ACC112 (cell line): ENCODE measurements at regions not wholly inside any gene's neighbourhood (a gene's known extent, or its start where the extent isn't known, plus 50 kb on each side); places are given as distances from the start of the nearest gene placed in this dataset.

ENCODE experiments used
- H2AFZ ChIP-seq: fragments of 200-600 bp; sonication (generic); one replicate; pipeline ENCODE4 v1.6.0; 2017; ENCODE audit warnings: antibody characterized with exemption, low read length; ENCODE audit not compliant: unreplicated experiment
- H3K27ac ChIP-seq: fragments of 200-600 bp; sonication (generic); 2 replicates; pipeline ENCODE4 v1.5.1; 2014; ENCODE audit warnings: low read depth, mild to moderate bottlenecking, antibody characterized with exemption, low read length, moderate library complexity
- H3K27me3 ChIP-seq: fragments of 200-600 bp; sonication (generic); 2 replicates; pipeline ENCODE4 v1.6.1; 2014; ENCODE audit warnings: mild to moderate bottlenecking, antibody characterized with exemption, low read length, moderate library complexity, mixed read lengths; ENCODE audit not compliant: insufficient read depth
- H3K36me3 ChIP-seq: fragments of 200-600 bp; sonication (generic); 2 replicates; pipeline ENCODE4 v1.6.1; 2016; ENCODE audit warnings: mild to moderate bottlenecking, antibody characterized with exemption, low read length, moderate library complexity, mixed read lengths; ENCODE audit not compliant: insufficient read depth
- H3K4me1 ChIP-seq: fragments of 200-600 bp; sonication (generic); one replicate; pipeline ENCODE4 v1.6.1; 2016; ENCODE audit warnings: low read length, mixed read lengths; ENCODE audit not compliant: insufficient read depth, unreplicated experiment, control insufficient read depth
- H3K4me3 ChIP-seq: fragments of 200-600 bp; sonication (generic); 2 replicates; pipeline ENCODE4 v1.5.1; 2014; ENCODE audit warnings: mild to moderate bottlenecking, low read depth, low read length
- H3K79me2 ChIP-seq: fragments of 200-600 bp; sonication (generic); one replicate; pipeline ENCODE4 v1.6.0; 2016; ENCODE audit warnings: low read length; ENCODE audit not compliant: control insufficient read depth, unreplicated experiment, insufficient read depth

GRCh38 chr12:105840384-105840783, 298.4 kb downstream of the NUAK1 start:
- no peak overlapping the region for H3K27ac ChIP-seq
- H3K4me1 ChIP-seq = no peaks in the 10 kb centered on the region
- H3K27me3 ChIP-seq = peaks cover 21% of the 10 kb centered on the region
- no peaks in the 10 kb centered on the region for H3K79me2 ChIP-seq
- no peak overlapping the region for H2AFZ ChIP-seq
- no peaks in the 10 kb centered on the region for H3K36me3 ChIP-seq
- H3K4me3 ChIP-seq = no peak overlapping the region

GRCh38 chr12:105841840-105842239, 296.9 kb downstream of the NUAK1 start:
- Histone ChIP-seq H3K36me3 (no peaks in the 10 kb centered on the region), H3K4me1 (no peaks in the 10 kb centered on the region), H3K27ac (no peak overlapping the region), H3K27me3 (peaks cover 21% of the 10 kb centered on the region), H3K4me3 (no peak overlapping the region), H3K79me2 (no peaks in the 10 kb centered on the region), H2AFZ (no peak overlapping the region)

- Histone ChIP-seq H3K36me3 (no peaks in the 10 kb centered on the region), H3K27ac (no peak overlapping the region), H3K27me3 (peaks cover 21% of the 10 kb centered on the region), H3K79me2 (no peaks in the 10 kb centered on the region), H2AFZ (no peak overlapping the region), H3K4me1 (no peaks in the 10 kb centered on the region), H3K4me3 (no peak overlapping the region)
Observed at GRCh38 chr12:105843561-105843960, 295.2 kb downstream of the NUAK1 start.

GRCh38 chr12:105843986-105844760, 294.6 kb downstream of the NUAK1 start:
- H2AFZ ChIP-seq = no peak overlapping the region
- no peaks in the 10 kb centered on the region for H3K4me1 ChIP-seq
- H3K79me2 ChIP-seq = no peaks in the 10 kb centered on the region
- H3K27ac ChIP-seq = no peak overlapping the region
- no peaks in the 10 kb centered on the region for H3K36me3 ChIP-seq
- H3K4me3 ChIP-seq = no peak overlapping the region
- peaks cover 21% of the 10 kb centered on the region for H3K27me3 ChIP-seq

- Histone ChIP-seq H3K4me1 (no peaks in the 10 kb centered on the region), H3K79me2 (no peaks in the 10 kb centered on the region), H3K36me3 (no peaks in the 10 kb centered on the region), H3K27me3 (peaks cover 21% of the 10 kb centered on the region), H3K27ac (no peak overlapping the region), H3K4me3 (no peak overlapping the region), H2AFZ (no peak overlapping the region)
Observed at GRCh38 chr12:105846331-105846730, 292.4 kb downstream of the NUAK1 start.

- H3K4me3 ChIP-seq = no peak overlapping the region
- no peak overlapping the region for H2AFZ ChIP-seq
- H3K4me1 ChIP-seq = no peaks in the 10 kb centered on the region
- H3K36me3 ChIP-seq = no peaks in the 10 kb centered on the region
- H3K27me3 ChIP-seq = peaks cover 21% of the 10 kb centered on the region
- H3K27ac ChIP-seq = no peak overlapping the region
- H3K79me2 ChIP-seq = no peaks in the 10 kb centered on the region
Observed at GRCh38 chr12:105847068-105847467, 291.7 kb downstream of the NUAK1 start.

- no peak overlapping the region for H2AFZ ChIP-seq
- peaks cover 15% of the 10 kb centered on the region for H3K27me3 ChIP-seq
Observed at GRCh38 chr12:105848286-105848685, 290.5 kb downstream of the NUAK1 start.

GRCh38 chr12:105850103-105850968, 288.4 kb downstream of the NUAK1 start:
- H3K36me3 ChIP-seq = no peaks in the 10 kb centered on the region
- no peak overlapping the region for H3K27ac ChIP-seq
- no peak overlapping the region for H2AFZ ChIP-seq
- no peak overlapping the region for H3K4me3 ChIP-seq
- no peaks in the 10 kb centered on the region for H3K4me1 ChIP-seq
- H3K79me2 ChIP-seq = no peaks in the 10 kb centered on the region
- H3K27me3 ChIP-seq = no peaks in the 10 kb centered on the region

More at GRCh38 chr12:105848286-105848685, 290.5 kb downstream of the NUAK1 start:
- H3K79me2 ChIP-seq = no peaks in the 10 kb centered on the region
- H3K4me1 ChIP-seq = no peaks in the 10 kb centered on the region
- H3K36me3 ChIP-seq = no peaks in the 10 kb centered on the region
- H3K27ac ChIP-seq = no peak overlapping the region
- H3K4me3 ChIP-seq = no peak overlapping the region

GRCh38 chr12:105852496-105852895, 286.3 kb downstream of the NUAK1 start:
- Histone ChIP-seq H3K36me3 (no peaks in the 10 kb centered on the region), H3K4me1 (no peaks in the 10 kb centered on the region), H3K27me3 (no peaks in the 10 kb centered on the region), H3K27ac (no peak overlapping the region), H3K79me2 (no peaks in the 10 kb centered on the region), H2AFZ (peak overlapping the region; percentile 29), H3K4me3 (peak overlapping the region; percentile 61)

- no peaks in the 10 kb centered on the region for H3K79me2 ChIP-seq
- no peaks in the 10 kb centered on the region for H3K36me3 ChIP-seq
- peak overlapping the region; percentile 29 for H2AFZ ChIP-seq
- no peaks in the 10 kb centered on the region for H3K27me3 ChIP-seq
- H3K4me1 ChIP-seq = no peaks in the 10 kb centered on the region
- no peak overlapping the region for H3K27ac ChIP-seq
- peak overlapping the region; percentile 61 for H3K4me3 ChIP-seq
Observed at GRCh38 chr12:105852951-105853350, 285.8 kb downstream of the NUAK1 start.
